Right atrium auricular region (tissue), 2 donors: ENCODE measurements at regions not wholly inside any gene's neighbourhood (a gene's known extent, or its start where the extent isn't known, plus 50 kb on each side); places are given as distances from the start of the nearest gene placed in this dataset.

Source experiments
- DNase-seq: peaks from one replicate; pipeline ENCODE4 v3.0.0-alpha.2; 2019; ENCODE audit warnings: low spot score
- H3K27ac ChIP-seq, 2 donors: fragments of 200-600 bp; sonication (generic); 1 replicate in 1 of 2; 2 replicates in 1 of 2; pipeline ENCODE4 v1.5.1; 2016 to 2019
- H3K27me3 ChIP-seq, 2 donors: fragments of 200-600 bp; sonication (generic); one replicate each; pipeline versions ENCODE4 v1.5.1 to v1.6.0; 2017 to 2019
- H3K36me3 ChIP-seq: fragments of 200-600 bp; sonication (generic); one replicate; pipeline ENCODE4 v1.5.1; 2016
- H3K4me1 ChIP-seq, 2 donors: fragments of 200-600 bp; sonication (generic); one replicate each; pipeline versions ENCODE4 v1.5.1 to v1.6.0; 2017 to 2019
- H3K4me3 ChIP-seq, 2 donors: fragments of 200-600 bp; sonication (generic); 1 replicate in 1 of 2; 2 replicates in 1 of 2; pipeline ENCODE4 v1.5.1; 2017 to 2019; ENCODE audit warnings: mild to moderate bottlenecking in 1 of 2, moderate library complexity in 1 of 2
- H3K9me3 ChIP-seq, 2 donors: fragments of 200-600 bp; sonication (generic); one replicate each; pipeline ENCODE4 v1.5.1; 2019
- CTCF ChIP-seq, 2 donors: fragments of 200-600 bp; sonication (generic); IDR thresholded peaks; one replicate each; pipeline ENCODE4 v1.5.1; 2019; ENCODE audit warnings: antibody characterized with exemption in 2 of 2

GRCh38 chr1:84759756-84760155, 69.5 kb upstream of the SSX2IP start:
- no peak overlapping the region for H3K27ac ChIP-seq
- no peaks in the 10 kb centered on the region for H3K27me3 ChIP-seq
- peaks cover 0 to 17% of the 10 kb centered on the region in 2 donors for H3K4me1 ChIP-seq
- H3K36me3 ChIP-seq: no peaks in the 10 kb centered on the region
- TF ChIP-seq CTCF (IDR thresholded peaks at IDR 0.05): no peak
- no peak for DNase-seq
- H3K4me3 ChIP-seq: no peak overlapping the region
- H3K9me3 ChIP-seq: no peaks in the 10 kb centered on the region

DNA sequence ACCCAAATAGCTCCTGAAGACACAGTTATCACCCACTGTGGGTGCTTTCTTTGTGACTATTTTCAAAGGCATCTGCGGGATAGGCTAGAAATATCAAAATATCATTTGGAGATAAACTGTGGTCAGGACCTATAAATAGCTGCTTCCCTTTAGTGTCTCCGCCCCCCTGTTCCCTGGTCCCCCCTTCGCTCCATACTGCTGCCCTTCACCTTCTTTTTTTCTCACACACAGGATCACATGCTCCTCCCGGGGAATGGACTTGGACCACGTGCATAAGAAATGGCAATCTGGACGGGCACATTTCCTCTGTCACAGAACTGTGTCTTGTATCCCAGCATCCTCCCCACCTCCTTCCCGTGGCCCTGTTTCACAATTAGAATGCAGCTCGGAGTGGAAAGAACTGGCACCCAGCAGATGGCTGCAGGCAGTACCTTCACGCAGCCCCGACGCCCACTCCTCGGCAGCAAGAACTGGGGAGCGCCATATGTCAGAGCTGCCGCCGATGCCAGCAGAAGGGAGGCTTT, 68.8 kb upstream of the SSX2IP start:
- TF ChIP-seq CTCF (IDR thresholded peaks at IDR 0.05): no peak
- peak overlapping the region in 1 of 2 donors; percentile 27 for H3K4me3 ChIP-seq
- H3K9me3 ChIP-seq: no peaks in the 10 kb centered on the region
- peak overlapping the region in 1 of 2 donors; percentile 47 for H3K27ac ChIP-seq
- H3K4me1 ChIP-seq: peaks cover 0 to 17% of the 10 kb centered on the region in 2 donors
- no peaks in the 10 kb centered on the region for H3K27me3 ChIP-seq
- DNase-seq: no peak
- H3K36me3 ChIP-seq: no peaks in the 10 kb centered on the region

DNA sequence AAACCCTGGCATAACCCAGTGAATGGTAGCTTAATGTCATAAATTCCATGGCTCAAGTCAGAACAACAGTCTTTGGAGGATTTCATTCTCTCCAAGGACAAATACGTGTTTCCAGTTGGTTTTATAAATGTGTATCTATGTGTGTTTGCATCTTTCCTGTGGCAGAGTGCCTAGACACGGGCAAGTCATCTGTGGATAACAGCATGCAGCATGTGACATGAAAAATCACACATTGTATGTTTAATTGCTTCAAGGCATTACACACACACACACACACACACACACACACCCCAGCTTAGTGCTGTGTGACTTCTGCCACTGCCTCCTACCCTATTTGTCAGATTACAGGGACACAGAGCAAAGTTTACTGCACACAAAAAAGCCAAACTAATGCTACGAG, 68.2 kb upstream of the SSX2IP start:
- Histone ChIP-seq H3K36me3 (no peaks in the 10 kb centered on the region), H3K27me3 (no peaks in the 10 kb centered on the region), H3K27ac (peak overlapping the region in 1 of 2 donors; percentile 47), H3K9me3 (no peaks in the 10 kb centered on the region), H3K4me1 (peaks cover 0 to 17% of the 10 kb centered on the region in 2 donors), H3K4me3 (peak overlapping the region in 1 of 2 donors; percentile 27)
- TF ChIP-seq CTCF (IDR thresholded peaks at IDR 0.05): no peak
- DNase-seq: no peak

DNA sequence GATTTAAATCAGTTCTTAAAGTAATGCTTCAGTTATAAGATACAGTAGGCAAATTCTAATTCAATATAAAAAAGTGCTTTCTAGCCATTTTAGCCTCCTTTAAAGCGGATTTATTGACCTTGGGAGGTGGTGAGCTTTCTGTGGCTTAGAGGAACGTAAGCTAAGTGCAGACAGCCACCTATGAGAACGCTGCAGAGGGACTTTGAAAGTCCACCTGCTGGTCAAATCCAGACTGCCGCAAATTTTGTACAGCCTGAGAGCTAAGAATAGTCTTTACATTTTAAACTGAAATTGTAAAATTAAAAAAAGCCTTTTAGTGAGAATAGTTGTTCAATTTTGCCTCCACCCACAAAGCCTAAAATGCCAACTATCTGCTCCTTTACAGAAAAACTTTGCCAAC, 67.0 kb upstream of the SSX2IP start:
- Histone ChIP-seq H3K27ac (no peak overlapping the region), H3K4me1 (peaks cover 0 to 17% of the 10 kb centered on the region in 2 donors), H3K27me3 (no peaks in the 10 kb centered on the region), H3K36me3 (no peaks in the 10 kb centered on the region), H3K9me3 (no peaks in the 10 kb centered on the region), H3K4me3 (no peak overlapping the region)
- TF ChIP-seq CTCF (IDR thresholded peaks at IDR 0.05): peak in 1 of 2 donors; percentile 39
- DNase-seq: no peak

- Histone ChIP-seq H3K4me1 (peaks cover 0 to 17% of the 10 kb centered on the region in 2 donors), H3K9me3 (no peaks in the 10 kb centered on the region), H3K27me3 (no peaks in the 10 kb centered on the region), H3K4me3 (no peak overlapping the region), H3K27ac (no peak overlapping the region), H3K36me3 (no peaks in the 10 kb centered on the region)
- no peak for DNase-seq
- no peak for TF ChIP-seq CTCF (IDR thresholded peaks at IDR 0.05)
Observed at GRCh38 chr1:84756455-84757082, 66.3 kb upstream of the SSX2IP start.

DNA sequence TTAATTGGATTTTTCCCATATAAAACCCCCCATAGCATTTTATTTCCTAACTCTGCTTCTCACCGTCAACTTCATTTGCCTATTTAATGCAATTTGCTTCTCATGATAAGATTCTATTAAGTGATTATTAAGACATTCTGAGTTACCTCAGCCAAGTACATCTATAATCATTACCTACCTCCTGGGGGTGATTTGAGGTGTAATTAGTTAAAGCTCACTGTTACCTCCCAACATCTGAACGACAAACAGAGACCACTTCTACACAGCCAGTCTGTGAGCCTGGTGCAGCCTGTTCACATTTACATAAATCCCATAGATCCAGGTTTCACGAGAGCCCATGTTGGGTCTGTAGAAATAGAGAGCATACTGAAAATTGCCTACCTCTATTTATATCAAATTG, 65.7 kb upstream of the SSX2IP start:
- Histone ChIP-seq H3K9me3 (no peaks in the 10 kb centered on the region), H3K4me3 (no peak overlapping the region), H3K27me3 (no peaks in the 10 kb centered on the region), H3K4me1 (peaks cover 0 to 17% of the 10 kb centered on the region in 2 donors), H3K36me3 (no peaks in the 10 kb centered on the region), H3K27ac (no peak overlapping the region)
- DNase-seq: no peak
- no peak for TF ChIP-seq CTCF (IDR thresholded peaks at IDR 0.05)
